NCI-H128 (cell line): ENCODE measurements at regions not wholly inside any gene's neighbourhood (a gene's known extent, or its start where the extent isn't known, plus 50 kb on each side); places are given as distances from the start of the nearest gene placed in this dataset.
"Not testable (repeated sequence)": the region's sequence is repeated elsewhere in the genome, so short reads cannot be mapped to it uniquely, and the experiment has no call there.

ENCODE experiments used
- DNase-seq: peaks from one replicate; lab custom pipeline; 2025; ENCODE audit not compliant: unreplicated experiment; lab: John Stamatoyannopoulos, UW

- DNase-seq: no peak
These were observed 937.6 kb downstream of the TLE4 start for GRCh38 chr9:80509358-80509757.

GRCh38 chr9:80507611-80508010 lies 935.8 kb downstream of the TLE4 start:
- no peak for DNase-seq

- no peak for DNase-seq
These were observed 933.0 kb downstream of the TLE4 start for GRCh38 chr9:80504601-80505230.

- no peak for DNase-seq
These were observed 932.0 kb downstream of the TLE4 start for GRCh38 chr9:80503671-80504281.

- no peak for DNase-seq
These were observed 930.5 kb downstream of the TLE4 start for GRCh38 chr9:80502306-80502705.

GRCh38 chr9:80501635-80502034 lies 929.9 kb downstream of the TLE4 start:
- DNase-seq: no peak

GRCh38 chr9:80500300-80500699 lies 928.5 kb downstream of the TLE4 start:
- no peak for DNase-seq

GRCh38 chr9:80498001-80498555 lies 926.3 kb downstream of the TLE4 start:
- DNase-seq: no peak

GRCh38 chr9:80496901-80497556 lies 925.3 kb downstream of the TLE4 start:
- no peak for DNase-seq

GRCh38 chr9:80493258-80493657 lies 921.5 kb downstream of the TLE4 start:
- no peak for DNase-seq

GRCh38 chr9:80492221-80492620 lies 920.5 kb downstream of the TLE4 start:
- no peak for DNase-seq

GRCh38 chr9:80491086-80491696 lies 919.4 kb downstream of the TLE4 start:
- no peak for DNase-seq

- DNase-seq: no peak
These were observed 917.6 kb downstream of the TLE4 start for GRCh38 chr9:80489329-80489728.

GRCh38 chr9:80485420-80486250 lies 913.9 kb downstream of the TLE4 start:
- DNase-seq: no peak

- not testable (repeated sequence) for DNase-seq
These were observed 910.5 kb downstream of the TLE4 start for GRCh38 chr9:80482251-80482650.

GRCh38 chr9:80467632-80468031 lies 895.9 kb downstream of the TLE4 start:
- no peak for DNase-seq

GRCh38 chr9:80465556-80465955 lies 893.8 kb downstream of the TLE4 start:
- no peak for DNase-seq

GRCh38 chr9:80449513-80449912 lies 877.7 kb downstream of the TLE4 start:
- no peak for DNase-seq

GRCh38 chr9:80448996-80449395 lies 877.2 kb downstream of the TLE4 start:
- no peak for DNase-seq

- no peak for DNase-seq
These were observed 876.1 kb downstream of the TLE4 start for GRCh38 chr9:80447876-80448275.

- no peak for DNase-seq
These were observed 869.0 kb downstream of the TLE4 start for GRCh38 chr9:80440724-80441123.
